HEK293 (cell line): ENCODE measurements at regions not wholly inside any gene's neighbourhood (a gene's known extent, or its start where the extent isn't known, plus 50 kb on each side); places are given as distances from the start of the nearest gene placed in this dataset.

Experiments
- YY1 ChIP-seq: fragments of 450-650 bp; formaldehyde crosslinking; IDR thresholded peaks from 2 replicates; pipeline ENCODE4 v1.5.1; 2018; ENCODE audit warnings: missing biosample characterization, missing genetic modification characterization
- TF ChIP-seq, protein P1 (sequence below): fragments of 450-650 bp; formaldehyde crosslinking; IDR thresholded peaks from 2 replicates; pipeline ENCODE4 v1.5.1; 2016; ENCODE audit warnings: missing biosample characterization, missing genetic modification characterization

DNA sequence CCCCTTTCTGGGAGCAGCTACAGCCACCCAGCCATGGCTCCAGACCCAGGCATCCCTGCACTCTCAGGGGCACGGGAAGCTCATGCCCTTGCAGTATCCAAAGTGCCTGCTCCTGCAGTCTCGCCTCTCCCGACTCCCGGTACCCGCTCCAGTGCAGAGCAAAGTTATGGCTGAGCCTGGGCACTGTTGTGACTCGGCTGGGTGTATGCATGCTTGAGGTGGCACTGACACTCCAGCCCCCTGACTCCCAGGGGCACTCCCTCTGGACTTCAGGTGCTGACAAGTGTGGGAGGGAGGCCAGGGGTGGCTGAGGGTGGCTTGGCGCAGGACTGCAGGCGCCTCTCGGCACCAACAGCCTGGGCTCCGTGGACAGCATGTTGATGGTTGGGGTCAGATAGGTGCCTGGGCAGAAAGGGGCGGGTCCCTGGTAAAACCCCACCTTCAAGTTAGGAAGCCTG is 580.1 kb upstream of the ADGRL2 start:
- no peak for TF ChIP-seq YY1
- TF ChIP-seq, protein P1, sequence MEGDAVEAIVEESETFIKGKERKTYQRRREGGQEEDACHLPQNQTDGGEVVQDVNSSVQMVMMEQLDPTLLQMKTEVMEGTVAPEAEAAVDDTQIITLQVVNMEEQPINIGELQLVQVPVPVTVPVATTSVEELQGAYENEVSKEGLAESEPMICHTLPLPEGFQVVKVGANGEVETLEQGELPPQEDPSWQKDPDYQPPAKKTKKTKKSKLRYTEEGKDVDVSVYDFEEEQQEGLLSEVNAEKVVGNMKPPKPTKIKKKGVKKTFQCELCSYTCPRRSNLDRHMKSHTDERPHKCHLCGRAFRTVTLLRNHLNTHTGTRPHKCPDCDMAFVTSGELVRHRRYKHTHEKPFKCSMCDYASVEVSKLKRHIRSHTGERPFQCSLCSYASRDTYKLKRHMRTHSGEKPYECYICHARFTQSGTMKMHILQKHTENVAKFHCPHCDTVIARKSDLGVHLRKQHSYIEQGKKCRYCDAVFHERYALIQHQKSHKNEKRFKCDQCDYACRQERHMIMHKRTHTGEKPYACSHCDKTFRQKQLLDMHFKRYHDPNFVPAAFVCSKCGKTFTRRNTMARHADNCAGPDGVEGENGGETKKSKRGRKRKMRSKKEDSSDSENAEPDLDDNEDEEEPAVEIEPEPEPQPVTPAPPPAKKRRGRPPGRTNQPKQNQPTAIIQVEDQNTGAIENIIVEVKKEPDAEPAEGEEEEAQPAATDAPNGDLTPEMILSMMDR (tag by site-specific recombination): no peak
